HCT116 (cell line): ENCODE measurements at regions not wholly inside any gene's neighbourhood (a gene's known extent, or its start where the extent isn't known, plus 50 kb on each side); places are given as distances from the start of the nearest gene placed in this dataset.

ENCODE experiments used
- ATAC-seq: fragments of 200-7000 bp; cut with Tn5 transposase; 2 replicates; pipeline ENCODE4 v1.9.1; 2020; ENCODE audit warnings: mild to moderate bottlenecking, moderate library complexity
- BruUV-seq: library from RNA; stranded (reverse); fragments of 400-500 nt; replicated peaks from 2 replicates; lab custom pipeline; 2021; lab: Mats Ljungman, UMichigan
- CTCF ChIA-PET: fragments of 300-600 bp; sonication (Branson Sonifier 250); formaldehyde crosslinking; loops from one replicate; lab custom pipeline; 2021; ENCODE audit warnings: antibody characterized with exemption; lab: Charles Lee
- POLR2A ChIA-PET: fragments of 300-600, 350-600 bp; sonication (Branson Sonifier 250); formaldehyde crosslinking; loops from one replicate; lab custom pipeline; 2021; ENCODE audit warnings: antibody characterized with exemption; lab: Charles Lee
- RAD21 ChIA-PET, 2 experiments: fragments of 300-600 bp; sonication (Branson Sonifier 250); formaldehyde crosslinking; loops; one replicate each; lab custom pipeline; 2023; ENCODE audit warnings: low total read pairs in 2 of 2; ENCODE audit not compliant: uncharacterized antibody in 2 of 2, unreplicated experiment in 2 of 2, low non-redundant PET in 1 of 2; lab: Charles Lee
- DNase-seq: peaks from one replicate; pipeline ENCODE4 v3.0.0-alpha.2; 2010; ENCODE audit warnings: low read depth, low spot score
- H2AFZ ChIP-seq: fragments of 200-600 bp; shearing (Covaris generic), sonication (generic); 2 replicates; pipeline ENCODE4 v1.6.1; 2017; ENCODE audit warnings: low read depth, mixed run types, mixed read lengths, antibody characterized with exemption, low read length; ENCODE audit not compliant: poor library complexity, severe bottlenecking
- H3K27ac ChIP-seq: 2 replicates; pipeline ENCODE4 v1.5.1; 2012; ENCODE audit warnings: low read depth, low read length
- H3K27me3 ChIP-seq: fragments of 200-600 bp; sonication (generic); 2 replicates; pipeline ENCODE4 v1.6.1; 2016; ENCODE audit warnings: mixed run types, low read length, mixed read lengths; ENCODE audit not compliant: insufficient read depth
- H3K36me3 ChIP-seq, 2 experiments: fragments of 200-500 bp in 1 of 2; fragments of 200-600 bp in 1 of 2; sonication (Bioruptor generic) in 1 of 2; sonication (generic) in 1 of 2; 2 replicates each; pipeline versions ENCODE4 v1.5.1 to v1.6.1; 2014 to 2016; ENCODE audit warnings: low read length in 2 of 2, inconsistent platforms in 1 of 2, mixed read lengths in 1 of 2, mixed run types in 1 of 2; ENCODE audit not compliant: insufficient read depth in 2 of 2, control insufficient read depth in 1 of 2
- H3K4me1 ChIP-seq, 2 experiments: fragments of 200-600 bp in 1 of 2; sonication (generic) in 1 of 2; 2 replicates each; pipeline versions ENCODE4 v1.5.1 to v1.6.1; 2012 to 2017; ENCODE audit warnings: low read length in 2 of 2, inconsistent platforms in 1 of 2, mild to moderate bottlenecking in 1 of 2, mixed read lengths in 1 of 2, mixed run types in 1 of 2, moderate library complexity in 1 of 2; ENCODE audit not compliant: insufficient read depth in 2 of 2, control insufficient read depth in 1 of 2
- H3K4me2 ChIP-seq: fragments of 200-600 bp; sonication (generic); 2 replicates; pipeline ENCODE4 v1.6.1; 2017; ENCODE audit warnings: mixed run types, low read length, mixed read lengths
- H3K4me3 ChIP-seq, 2 experiments: fragments of 200-600 bp in 1 of 2; sonication (generic) in 1 of 2; replicated peaks in 1 of 2; 2 replicates each; pipeline ENCODE4 v1.5.1; 2011 to 2016; ENCODE audit warnings: low read length in 2 of 2, control low read depth in 1 of 2, low read depth in 1 of 2, mild to moderate bottlenecking in 1 of 2, mixed read lengths in 1 of 2, mixed run types in 1 of 2
- H3K79me2 ChIP-seq: fragments of 200-600 bp; sonication (generic); 2 replicates; pipeline ENCODE4 v1.6.1; 2017; ENCODE audit warnings: mild to moderate bottlenecking, mixed run types, low read length, moderate library complexity, mixed read lengths; ENCODE audit not compliant: insufficient read depth
- H3K9ac ChIP-seq: fragments of 200-600 bp; sonication (generic); 2 replicates; pipeline ENCODE4 v1.6.1; 2016; ENCODE audit warnings: low read length, mixed read lengths
- H3K9me2 ChIP-seq: fragments of 200-600 bp; sonication (generic), shearing (Covaris generic); 2 replicates; pipeline ENCODE4 v1.6.1; 2017; ENCODE audit warnings: mixed run types, mild to moderate bottlenecking, moderate library complexity; ENCODE audit not compliant: insufficient read depth
- H3K9me3 ChIP-seq, 2 experiments: fragments of 200-500 bp in 1 of 2; fragments of 200-600 bp in 1 of 2; sonication (Bioruptor generic) in 1 of 2; sonication (generic) in 1 of 2; 2 replicates each; pipeline ENCODE4 v1.6.1; 2014 to 2017; ENCODE audit warnings: low read length in 2 of 2, mixed read lengths in 2 of 2, inconsistent platforms in 1 of 2, low read depth in 1 of 2, mild to moderate bottlenecking in 1 of 2, mixed run types in 1 of 2, moderate library complexity in 1 of 2; ENCODE audit not compliant: control insufficient read depth in 1 of 2, insufficient read depth in 1 of 2
- H4K20me1 ChIP-seq: fragments of 200-600 bp; sonication (generic), shearing (Covaris generic); 2 replicates; pipeline ENCODE4 v1.6.1; 2017; ENCODE audit warnings: mixed run types, mild to moderate bottlenecking, moderate library complexity; ENCODE audit not compliant: insufficient read depth
- EZH2 ChIP-seq: fragments of 200-600 bp; sonication (generic); IDR thresholded peaks from 2 replicates; pipeline ENCODE4 v1.6.1; 2017; ENCODE audit warnings: antibody characterized with exemption, mixed run types
- EZH2phosphoT487 ChIP-seq: fragments of 200-600 bp; IDR thresholded peaks from 2 replicates; pipeline ENCODE4 v1.6.1; 2018; ENCODE audit warnings: antibody characterized with exemption, borderline replicate concordance
- POLR2A ChIP-seq: IDR thresholded peaks from 2 replicates; pipeline ENCODE4 v1.7.0; 2011; ENCODE audit warnings: borderline replicate concordance; ENCODE audit not compliant: insufficient read depth, insufficient read length; ENCODE audit errors: extremely low read depth
- POLR2AphosphoS5 ChIP-seq: IDR thresholded peaks from 2 replicates; pipeline ENCODE4 v1.6.1; 2011; ENCODE audit warnings: mild to moderate bottlenecking, low read depth, low read length, moderate library complexity
- TCF7L2 ChIP-seq: IDR thresholded peaks from 2 replicates; pipeline ENCODE4 v1.7.0; 2011; ENCODE audit warnings: borderline replicate concordance, inconsistent platforms; ENCODE audit not compliant: insufficient read depth, insufficient read length; ENCODE audit errors: extremely low read depth
- ZFX ChIP-seq: fragments of 450-650 bp; IDR thresholded peaks from 2 replicates; pipeline ENCODE4 v1.6.1; 2017
- ZNF274 ChIP-seq: fragments of 200-500 bp; sonication (Bioruptor generic); IDR thresholded peaks from 2 replicates; pipeline ENCODE4 v1.6.1; 2014; ENCODE audit warnings: mild to moderate bottlenecking, low read depth, low read length, inconsistent platforms
- intact Hi-C: fragments of 100-400 bp; cut with micrococcal nuclease; formaldehyde crosslinking; loops from 2 replicates; pipeline ENCODE4 v1.10.0; 2022
- TF ChIP-seq, protein P1 (sequence below): IDR thresholded peaks from 2 replicates; pipeline ENCODE4 v1.6.1; 2012; ENCODE audit warnings: low read depth
- TF ChIP-seq, protein P2 (sequence below): IDR thresholded peaks from 2 replicates; pipeline ENCODE4 v1.6.1; 2012

GRCh38 chr20:24742989-24743388 is 206.1 kb upstream of the CST7 start:
- Histone ChIP-seq H3K4me1 (peaks cover 11 to 12% of the 10 kb centered on the region in 2 experiments; a peak in 3 of 4 replicates), H3K9me2 (no peaks in the 10 kb centered on the region), H2AFZ (no peak overlapping the region), H3K27ac (no peak overlapping the region), H3K4me2 (no peak overlapping the region), H3K4me3 (no peak overlapping the region), H3K79me2 (no peaks in the 10 kb centered on the region), H3K9ac (no peak overlapping the region), H4K20me1 (no peaks in the 10 kb centered on the region), H3K36me3 (no peaks in the 10 kb centered on the region), H3K27me3 (no peaks in the 10 kb centered on the region), H3K9me3 (no peaks in the 10 kb centered on the region)
- no peak for ATAC-seq
- ChIA-PET RAD21 (no interaction called here), POLR2A (no interaction called here), CTCF (no interaction called here)
- intact Hi-C loops: no loop called here
- TF ChIP-seq EZH2phosphoT487 (no peak), ZNF274 (no peak)
- TF ChIP-seq, protein P1, sequence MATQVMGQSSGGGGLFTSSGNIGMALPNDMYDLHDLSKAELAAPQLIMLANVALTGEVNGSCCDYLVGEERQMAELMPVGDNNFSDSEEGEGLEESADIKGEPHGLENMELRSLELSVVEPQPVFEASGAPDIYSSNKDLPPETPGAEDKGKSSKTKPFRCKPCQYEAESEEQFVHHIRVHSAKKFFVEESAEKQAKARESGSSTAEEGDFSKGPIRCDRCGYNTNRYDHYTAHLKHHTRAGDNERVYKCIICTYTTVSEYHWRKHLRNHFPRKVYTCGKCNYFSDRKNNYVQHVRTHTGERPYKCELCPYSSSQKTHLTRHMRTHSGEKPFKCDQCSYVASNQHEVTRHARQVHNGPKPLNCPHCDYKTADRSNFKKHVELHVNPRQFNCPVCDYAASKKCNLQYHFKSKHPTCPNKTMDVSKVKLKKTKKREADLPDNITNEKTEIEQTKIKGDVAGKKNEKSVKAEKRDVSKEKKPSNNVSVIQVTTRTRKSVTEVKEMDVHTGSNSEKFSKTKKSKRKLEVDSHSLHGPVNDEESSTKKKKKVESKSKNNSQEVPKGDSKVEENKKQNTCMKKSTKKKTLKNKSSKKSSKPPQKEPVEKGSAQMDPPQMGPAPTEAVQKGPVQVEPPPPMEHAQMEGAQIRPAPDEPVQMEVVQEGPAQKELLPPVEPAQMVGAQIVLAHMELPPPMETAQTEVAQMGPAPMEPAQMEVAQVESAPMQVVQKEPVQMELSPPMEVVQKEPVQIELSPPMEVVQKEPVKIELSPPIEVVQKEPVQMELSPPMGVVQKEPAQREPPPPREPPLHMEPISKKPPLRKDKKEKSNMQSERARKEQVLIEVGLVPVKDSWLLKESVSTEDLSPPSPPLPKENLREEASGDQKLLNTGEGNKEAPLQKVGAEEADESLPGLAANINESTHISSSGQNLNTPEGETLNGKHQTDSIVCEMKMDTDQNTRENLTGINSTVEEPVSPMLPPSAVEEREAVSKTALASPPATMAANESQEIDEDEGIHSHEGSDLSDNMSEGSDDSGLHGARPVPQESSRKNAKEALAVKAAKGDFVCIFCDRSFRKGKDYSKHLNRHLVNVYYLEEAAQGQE: no peak
- no peak for DNase-seq
- BruUV-seq: no TSS peak

DNA sequence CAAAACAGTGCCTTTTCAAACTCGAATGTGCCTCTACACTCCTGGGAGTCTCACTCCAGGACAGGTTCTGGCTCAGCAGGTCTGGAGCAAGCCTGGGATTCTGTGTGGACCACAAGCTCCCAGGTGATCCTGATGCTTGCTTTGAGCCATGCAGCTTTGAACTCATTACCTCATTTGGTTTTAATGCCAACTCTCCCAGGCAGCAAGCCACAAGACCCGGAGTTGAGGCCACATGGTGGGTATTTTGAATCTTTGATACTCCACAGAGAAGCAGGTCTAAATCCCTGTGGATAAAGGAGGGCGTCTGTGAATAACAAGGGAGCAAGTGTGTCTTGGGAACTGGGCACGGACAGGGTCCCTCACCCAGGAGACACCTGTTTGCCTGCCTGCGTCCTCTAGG is 205.4 kb upstream of the CST7 start:
- Histone ChIP-seq H3K4me2 (no peak overlapping the region), H3K4me3 (no peak overlapping the region), H4K20me1 (no peaks in the 10 kb centered on the region), H3K27me3 (no peaks in the 10 kb centered on the region), H3K36me3 (no peaks in the 10 kb centered on the region), H3K27ac (no peak overlapping the region), H3K4me1 (peaks cover 11 to 12% of the 10 kb centered on the region in 2 experiments; a peak in 3 of 4 replicates), H3K9ac (no peak overlapping the region), H2AFZ (no peak overlapping the region)
- DNase-seq (no peak), ATAC-seq (no peak)
- ChIA-PET CTCF (no interaction called here), POLR2A (no interaction called here)
- TF ChIP-seq ZFX (no peak), TCF7L2 (no peak), POLR2A (no peak), EZH2 (no peak), POLR2AphosphoS5 (no peak)
- TF ChIP-seq, protein P2, sequence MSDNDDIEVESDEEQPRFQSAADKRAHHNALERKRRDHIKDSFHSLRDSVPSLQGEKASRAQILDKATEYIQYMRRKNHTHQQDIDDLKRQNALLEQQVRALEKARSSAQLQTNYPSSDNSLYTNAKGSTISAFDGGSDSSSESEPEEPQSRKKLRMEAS: no peak
- TF ChIP-seq, all 23 proteins: peak for 0
- RAD21 ChIA-PET: no interaction called here
- Histone ChIP-seq H3K9me2 (no peaks in the 10 kb centered on the region), H3K79me2 (no peaks in the 10 kb centered on the region), H3K9me3 (no peaks in the 10 kb centered on the region)
- intact Hi-C loops: no loop called here
- no TSS peak for BruUV-seq
